ENCODE measurements at regions not wholly inside any gene's neighbourhood (a gene's known extent, or its start where the extent isn't known, plus 50 kb on each side); places are given as distances from the start of the nearest gene placed in this dataset.

DNA sequence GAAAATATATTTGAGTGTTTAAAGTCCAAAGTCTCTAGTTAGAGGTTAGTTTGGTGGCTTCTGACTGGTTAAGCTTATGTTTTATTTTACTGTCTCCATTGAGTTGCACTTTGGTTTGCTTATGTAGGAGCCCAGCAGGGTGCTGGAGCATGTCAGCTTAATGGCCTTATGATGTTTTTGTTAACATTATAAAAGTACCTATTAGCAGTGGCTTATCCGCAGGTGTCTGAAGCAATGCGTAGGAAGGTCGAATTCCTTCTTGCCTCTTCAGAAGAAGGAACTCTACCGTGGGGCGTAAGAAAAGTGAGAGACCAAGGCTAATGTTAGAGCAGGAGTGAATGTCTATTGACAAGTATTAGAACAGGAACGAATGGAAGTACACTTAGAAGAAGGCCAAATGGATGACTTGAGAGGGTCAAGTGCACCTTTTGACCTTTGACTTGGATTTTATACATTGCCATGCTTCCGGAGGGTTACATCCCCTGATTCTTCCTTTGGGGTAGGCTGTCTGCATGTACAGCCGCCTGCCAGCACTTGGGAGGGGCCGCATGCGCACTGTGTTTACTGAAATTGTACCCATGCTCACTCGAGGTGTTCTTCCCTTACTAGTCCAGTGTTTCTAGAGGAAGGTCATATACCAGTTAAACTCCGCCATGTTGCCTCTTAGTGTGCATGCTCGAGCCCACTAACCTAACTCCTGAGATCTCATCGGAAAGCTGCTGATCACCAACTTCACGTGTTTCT, 793.9 kb upstream of the PCDH9 start:
- H3F3A ChIP-seq (ENCODE audit: insufficient read depth, low read length), result no peaks in the 10 kb centered on the region
- H3K36me3 ChIP-seq (replicated peaks; ENCODE audit: insufficient read depth, low read length), result no peaks in the 10 kb centered on the region
- no peaks in the 10 kb centered on the region for H3K4me1 ChIP-seq (ENCODE audit: low read length)
- no peaks in the 10 kb centered on the region for H4K20me1 ChIP-seq (ENCODE audit: insufficient read depth, low read length)
- DNase-seq, result no peak
- TF ChIP-seq EZH2 (optimal IDR thresholded peaks at IDR 0.05; ENCODE audit: low read depth, low read length), result no peak
- TF ChIP-seq, protein P1, sequence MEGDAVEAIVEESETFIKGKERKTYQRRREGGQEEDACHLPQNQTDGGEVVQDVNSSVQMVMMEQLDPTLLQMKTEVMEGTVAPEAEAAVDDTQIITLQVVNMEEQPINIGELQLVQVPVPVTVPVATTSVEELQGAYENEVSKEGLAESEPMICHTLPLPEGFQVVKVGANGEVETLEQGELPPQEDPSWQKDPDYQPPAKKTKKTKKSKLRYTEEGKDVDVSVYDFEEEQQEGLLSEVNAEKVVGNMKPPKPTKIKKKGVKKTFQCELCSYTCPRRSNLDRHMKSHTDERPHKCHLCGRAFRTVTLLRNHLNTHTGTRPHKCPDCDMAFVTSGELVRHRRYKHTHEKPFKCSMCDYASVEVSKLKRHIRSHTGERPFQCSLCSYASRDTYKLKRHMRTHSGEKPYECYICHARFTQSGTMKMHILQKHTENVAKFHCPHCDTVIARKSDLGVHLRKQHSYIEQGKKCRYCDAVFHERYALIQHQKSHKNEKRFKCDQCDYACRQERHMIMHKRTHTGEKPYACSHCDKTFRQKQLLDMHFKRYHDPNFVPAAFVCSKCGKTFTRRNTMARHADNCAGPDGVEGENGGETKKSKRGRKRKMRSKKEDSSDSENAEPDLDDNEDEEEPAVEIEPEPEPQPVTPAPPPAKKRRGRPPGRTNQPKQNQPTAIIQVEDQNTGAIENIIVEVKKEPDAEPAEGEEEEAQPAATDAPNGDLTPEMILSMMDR (IDR thresholded peaks at IDR 0.05; ENCODE audit: low read length), result no peak
- TF ChIP-seq EZH2phosphoT487 (IDR thresholded peaks at IDR 0.05; ENCODE audit: low read length), result no peak
- H3K27me3 ChIP-seq (replicated peaks; ENCODE audit: insufficient read depth, low read length), result no peaks in the 10 kb centered on the region
- H3K4me3 ChIP-seq (ENCODE audit: low read length), result no peak overlapping the region
- H3K9ac ChIP-seq (ENCODE audit: low read length), result no peak overlapping the region
- H2AFZ ChIP-seq (ENCODE audit: low read length), result no peak overlapping the region
- H3K9me3 ChIP-seq (replicated peaks; ENCODE audit: insufficient read depth, low read length), result no peaks in the 10 kb centered on the region
- H3K79me2 ChIP-seq (ENCODE audit: low read length), result no peaks in the 10 kb centered on the region
- no peak overlapping the region for H3K4me2 ChIP-seq (ENCODE audit: low read depth, low read length)
- no peaks in the 10 kb centered on the region for H3K9me2 ChIP-seq (replicated peaks; ENCODE audit: insufficient read depth, low read length)
- no peak overlapping the region for H3K27ac ChIP-seq (ENCODE audit: low read length)

DNA sequence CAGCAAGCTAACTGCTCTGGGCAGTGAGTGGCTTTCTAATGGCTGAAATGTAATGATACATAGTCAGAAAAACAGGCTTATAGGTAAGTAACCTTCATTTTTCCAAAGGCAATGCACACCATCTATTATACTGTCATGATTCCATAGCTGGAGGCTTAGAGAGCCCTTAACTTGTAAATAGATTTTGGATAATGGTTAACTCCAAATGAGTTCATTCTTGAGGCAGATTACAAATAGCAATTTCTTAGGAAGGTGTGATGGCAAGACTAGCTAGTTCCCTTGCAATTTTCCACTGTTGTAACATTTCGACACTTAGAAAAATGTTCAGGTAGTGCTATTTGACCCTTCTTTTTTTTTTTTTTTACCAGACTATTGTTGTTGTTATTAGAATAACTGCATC, 789.8 kb upstream of the PCDH9 start:
- H4K20me1 ChIP-seq (ENCODE audit: insufficient read depth, low read length), result no peaks in the 10 kb centered on the region
- H3K27me3 ChIP-seq (replicated peaks; ENCODE audit: insufficient read depth, low read length), result no peaks in the 10 kb centered on the region
- H3K4me1 ChIP-seq (ENCODE audit: low read length), result no peaks in the 10 kb centered on the region
- no peaks in the 10 kb centered on the region for H3K9me3 ChIP-seq (replicated peaks; ENCODE audit: insufficient read depth, low read length)
- H3K9ac ChIP-seq (ENCODE audit: low read length), result no peak overlapping the region
- H3F3A ChIP-seq (ENCODE audit: insufficient read depth, low read length), result no peaks in the 10 kb centered on the region
- no peak for DNase-seq
- no peaks in the 10 kb centered on the region for H3K36me3 ChIP-seq (replicated peaks; ENCODE audit: insufficient read depth, low read length)
- H3K9me2 ChIP-seq (replicated peaks; ENCODE audit: insufficient read depth, low read length), result no peaks in the 10 kb centered on the region
- no peaks in the 10 kb centered on the region for H3K79me2 ChIP-seq (ENCODE audit: low read length)
- no peak overlapping the region for H2AFZ ChIP-seq (ENCODE audit: low read length)
- H3K4me2 ChIP-seq (ENCODE audit: low read depth, low read length), result no peak overlapping the region
- TF ChIP-seq EZH2 (optimal IDR thresholded peaks at IDR 0.05; ENCODE audit: low read depth, low read length) (no peak), EZH2phosphoT487 (IDR thresholded peaks at IDR 0.05; ENCODE audit: low read length) (no peak)
- TF ChIP-seq, protein P1 (IDR thresholded peaks at IDR 0.05; ENCODE audit: low read length), result no peak
- no peak overlapping the region for H3K27ac ChIP-seq (ENCODE audit: low read length)
- no peak overlapping the region for H3K4me3 ChIP-seq (ENCODE audit: low read length)

DNA sequence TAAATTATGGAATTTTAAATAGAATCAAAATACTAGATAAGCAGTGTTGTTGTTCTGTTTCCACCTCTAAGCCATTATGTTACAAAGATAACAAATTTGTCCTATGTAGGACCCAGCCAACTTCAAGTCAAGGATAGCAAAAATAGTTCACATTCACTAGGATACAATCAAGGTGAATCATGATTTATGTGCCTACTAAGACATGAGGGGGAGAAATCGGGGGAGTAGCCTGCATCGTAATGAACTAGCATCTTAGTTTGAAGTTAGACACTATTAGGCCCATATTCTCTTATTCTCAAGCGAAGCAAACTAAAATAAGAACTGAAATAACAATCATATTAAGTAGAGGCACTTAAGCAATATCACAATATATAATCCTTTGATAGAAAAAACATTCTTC, 779.4 kb upstream of the PCDH9 start:
- H3K4me3 ChIP-seq (ENCODE audit: low read length), result no peak overlapping the region
- H3F3A ChIP-seq (ENCODE audit: insufficient read depth, low read length), result no peaks in the 10 kb centered on the region
- H4K20me1 ChIP-seq (ENCODE audit: insufficient read depth, low read length), result no peaks in the 10 kb centered on the region
- no peaks in the 10 kb centered on the region for H3K27me3 ChIP-seq (replicated peaks; ENCODE audit: insufficient read depth, low read length)
- no peaks in the 10 kb centered on the region for H3K9me2 ChIP-seq (replicated peaks; ENCODE audit: insufficient read depth, low read length)
- H3K9ac ChIP-seq (ENCODE audit: low read length), result no peak overlapping the region
- H2AFZ ChIP-seq (ENCODE audit: low read length), result no peak overlapping the region
- H3K36me3 ChIP-seq (replicated peaks; ENCODE audit: insufficient read depth, low read length), result no peaks in the 10 kb centered on the region
- H3K27ac ChIP-seq (ENCODE audit: low read length), result no peak overlapping the region
- H3K4me1 ChIP-seq (ENCODE audit: low read length), result no peaks in the 10 kb centered on the region
- TF ChIP-seq EZH2phosphoT487 (IDR thresholded peaks at IDR 0.05; ENCODE audit: low read length) (no peak), EZH2 (optimal IDR thresholded peaks at IDR 0.05; ENCODE audit: low read depth, low read length) (no peak)
- TF ChIP-seq, protein P1 (IDR thresholded peaks at IDR 0.05; ENCODE audit: low read length), result no peak
- no peaks in the 10 kb centered on the region for H3K79me2 ChIP-seq (ENCODE audit: low read length)
- H3K4me2 ChIP-seq (ENCODE audit: low read depth, low read length), result no peak overlapping the region
- no peak for DNase-seq
- H3K9me3 ChIP-seq (replicated peaks; ENCODE audit: insufficient read depth, low read length), result no peaks in the 10 kb centered on the region
